Astrocyte of the cerebellum (primary cell): ENCODE measurements at regions not wholly inside any gene's neighbourhood (a gene's known extent, or its start where the extent isn't known, plus 50 kb on each side); places are given as distances from the start of the nearest gene placed in this dataset.

ENCODE experiments used
- DNase-seq: peaks from one replicate; pipeline ENCODE4 v3.0.0-alpha.2; 2011; ENCODE audit warnings: low read depth
- H3K4me3 ChIP-seq: 2 replicates; pipeline ENCODE4 v1.5.1; 2011; ENCODE audit warnings: mild to moderate bottlenecking, low read depth, low read length, moderate library complexity
- in situ Hi-C: cut with HindIII; loops from 2 replicates; pipeline ENCODE4 v1.10.0; 2017; ENCODE audit warnings: low sequenced_read_pairs
- TF ChIP-seq, protein P1 (sequence below): IDR thresholded peaks from 2 replicates; pipeline ENCODE4 v1.5.1; 2012; ENCODE audit warnings: low read length, low read depth, moderate library complexity, mild to moderate bottlenecking; ENCODE audit errors: missing control alignments

GRCh38 chr11:109275931-109276330 lies 146.1 kb upstream of the C11orf87 start:
- H3K4me3 ChIP-seq, result no peak overlapping the region
- TF ChIP-seq, protein P1, sequence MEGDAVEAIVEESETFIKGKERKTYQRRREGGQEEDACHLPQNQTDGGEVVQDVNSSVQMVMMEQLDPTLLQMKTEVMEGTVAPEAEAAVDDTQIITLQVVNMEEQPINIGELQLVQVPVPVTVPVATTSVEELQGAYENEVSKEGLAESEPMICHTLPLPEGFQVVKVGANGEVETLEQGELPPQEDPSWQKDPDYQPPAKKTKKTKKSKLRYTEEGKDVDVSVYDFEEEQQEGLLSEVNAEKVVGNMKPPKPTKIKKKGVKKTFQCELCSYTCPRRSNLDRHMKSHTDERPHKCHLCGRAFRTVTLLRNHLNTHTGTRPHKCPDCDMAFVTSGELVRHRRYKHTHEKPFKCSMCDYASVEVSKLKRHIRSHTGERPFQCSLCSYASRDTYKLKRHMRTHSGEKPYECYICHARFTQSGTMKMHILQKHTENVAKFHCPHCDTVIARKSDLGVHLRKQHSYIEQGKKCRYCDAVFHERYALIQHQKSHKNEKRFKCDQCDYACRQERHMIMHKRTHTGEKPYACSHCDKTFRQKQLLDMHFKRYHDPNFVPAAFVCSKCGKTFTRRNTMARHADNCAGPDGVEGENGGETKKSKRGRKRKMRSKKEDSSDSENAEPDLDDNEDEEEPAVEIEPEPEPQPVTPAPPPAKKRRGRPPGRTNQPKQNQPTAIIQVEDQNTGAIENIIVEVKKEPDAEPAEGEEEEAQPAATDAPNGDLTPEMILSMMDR, result no peak
- in situ Hi-C loops, result no loop called here
- no peak for DNase-seq

DNA sequence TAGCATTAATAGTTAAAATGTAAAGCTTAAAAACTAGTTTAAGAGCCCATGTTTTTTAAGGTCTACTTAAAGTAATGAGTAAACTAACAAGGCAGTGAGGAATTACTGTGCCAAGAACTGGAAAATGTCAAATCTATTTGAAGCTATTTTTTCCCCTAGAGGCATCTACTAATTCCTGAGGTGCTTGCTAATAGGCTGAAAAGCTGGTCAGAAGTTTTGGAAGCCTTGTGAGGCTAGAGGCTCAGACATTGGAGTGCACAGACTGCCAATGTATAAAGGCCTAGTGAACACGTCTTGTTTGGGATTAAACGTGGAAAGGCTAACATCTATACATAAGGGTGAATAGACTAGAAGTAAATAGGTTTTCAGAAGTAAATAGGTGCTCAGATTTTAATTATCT lies 136.5 kb upstream of the C11orf87 start:
- in situ Hi-C loops, result no loop called here
- TF ChIP-seq, protein P1, result no peak
- H3K4me3 ChIP-seq, result no peak overlapping the region
- DNase-seq, result no peak

GRCh38 chr11:109291553-109291952 lies 130.4 kb upstream of the C11orf87 start:
- H3K4me3 ChIP-seq, result no peak overlapping the region
- TF ChIP-seq, protein P1, result no peak
- no peak for DNase-seq
- in situ Hi-C loops, result no loop called here

GRCh38 chr11:109298865-109299264 lies 123.1 kb upstream of the C11orf87 start:
- no peak for DNase-seq
- TF ChIP-seq, protein P1, result no peak
- in situ Hi-C loops, result no loop called here
- no peak overlapping the region for H3K4me3 ChIP-seq

DNA sequence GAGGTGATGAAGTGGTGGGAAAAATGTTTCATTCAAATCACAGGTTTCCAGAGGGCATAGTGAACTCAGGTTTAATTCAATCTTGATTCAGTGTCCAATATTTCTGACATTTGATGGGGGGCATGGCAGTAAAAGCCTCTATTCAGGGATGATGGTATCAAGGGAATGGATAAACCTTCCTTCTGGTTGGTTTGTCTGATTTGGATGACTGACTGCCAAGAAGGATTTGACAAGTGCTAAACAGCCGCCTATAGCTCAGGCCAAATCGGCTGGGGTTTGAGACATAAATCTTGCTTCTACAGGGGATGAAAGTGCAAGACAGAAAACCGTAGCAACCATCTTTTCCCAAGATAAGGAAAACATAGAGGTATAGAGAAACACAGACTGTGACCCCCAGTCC lies 121.8 kb upstream of the C11orf87 start:
- DNase-seq, result no peak
- H3K4me3 ChIP-seq, result no peak overlapping the region
- in situ Hi-C loops, result no loop called here
- TF ChIP-seq, protein P1, result no peak

DNA sequence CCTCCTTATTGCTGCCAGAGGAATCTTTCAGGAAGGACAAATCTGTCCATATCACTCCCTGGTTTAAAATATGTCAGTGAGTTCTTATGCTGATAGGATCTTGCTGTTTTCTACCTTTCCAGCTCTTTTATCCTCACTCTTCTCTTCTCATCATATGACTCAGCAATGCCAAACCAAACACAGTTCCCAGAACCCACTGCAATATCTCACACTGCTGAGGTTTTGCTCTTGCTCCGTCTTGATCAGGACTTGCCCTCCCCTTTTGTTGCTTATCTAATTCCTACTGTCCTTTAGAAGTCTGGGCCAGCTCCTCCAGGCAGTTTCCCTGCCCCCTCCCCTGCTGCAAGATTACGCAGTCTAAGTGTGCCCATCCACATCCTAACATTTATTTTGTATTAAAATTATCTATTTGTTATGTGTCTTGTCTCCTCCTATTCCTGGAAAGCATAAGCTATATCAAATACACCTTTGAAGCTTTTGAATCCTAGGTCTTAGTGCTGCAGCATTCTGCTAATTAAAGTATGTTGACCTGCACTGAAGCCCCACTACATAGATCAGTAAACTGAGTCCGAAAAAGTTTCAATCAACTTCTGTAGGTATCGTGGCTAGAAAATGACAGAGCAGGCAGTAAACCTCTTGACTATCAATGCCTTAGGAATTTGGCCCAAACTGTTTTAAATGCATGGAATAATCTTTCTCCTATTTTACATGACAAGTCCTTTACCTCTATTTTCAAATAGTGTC lies 119.2 kb upstream of the C11orf87 start:
- DNase-seq, result no peak
- in situ Hi-C loops, result no loop called here
- no peak overlapping the region for H3K4me3 ChIP-seq
- TF ChIP-seq, protein P1, result no peak
